ENCODE measurements at regions not wholly inside any gene's neighbourhood (a gene's known extent, or its start where the extent isn't known, plus 50 kb on each side); places are given as distances from the start of the nearest gene placed in this dataset.

DNA sequence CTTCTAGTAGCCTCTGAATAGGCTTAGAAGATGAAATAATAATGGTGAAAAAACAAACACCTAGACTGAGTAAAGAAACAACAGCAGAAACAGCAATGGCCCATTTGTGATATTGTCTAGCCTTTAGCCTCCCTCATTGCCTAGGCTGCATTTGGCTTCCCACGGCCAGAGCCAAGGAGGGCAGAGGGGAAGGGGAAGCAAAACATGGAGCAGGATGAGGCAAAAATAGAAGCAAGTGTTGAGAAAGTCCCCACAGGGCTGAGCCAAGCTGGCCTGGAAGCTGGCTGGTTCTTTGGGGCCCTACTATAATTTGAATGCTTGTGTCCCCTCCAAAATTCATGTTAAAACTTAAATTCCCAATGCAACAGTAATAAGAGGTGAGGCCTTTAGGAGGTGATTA is 60.2 kb upstream of the KSR1 start:
- peaks cover 14 to 18% of the 10 kb centered on the region in 2 donors for H3K27me3 Mint-ChIP-seq
- no peak overlapping the region for H3K27ac Mint-ChIP-seq
- no peak overlapping the region for H3K4me3 ChIP-seq (ENCODE audit: low read length in 2 of 2)
- H3K27ac ChIP-seq (ENCODE audit: low read depth, low read length) = no peak overlapping the region
- H3K9me3 ChIP-seq (ENCODE audit: control insufficient read depth in 1 of 2, low read length in 2 of 2) = no peaks in the 10 kb centered on the region
- no peaks in the 10 kb centered on the region for H3K36me3 ChIP-seq (ENCODE audit: insufficient read depth, low read length)
- intact Hi-C loops (cut with micrococcal nuclease) = no loop called here
- ChIA-PET CTCF (ENCODE audit: partially characterized antibody) (no interaction called here), POLR2A (ENCODE audit: partially characterized antibody) (no interaction called here)
- H3K4me1 Mint-ChIP-seq = no peaks in the 10 kb centered on the region
- no peaks in the 10 kb centered on the region for H3K9me3 Mint-ChIP-seq
- H3K4me1 ChIP-seq (ENCODE audit: insufficient read depth, low read length) = no peaks in the 10 kb centered on the region
- no peak for DNase-seq
- H3K4me3 Mint-ChIP-seq = no peak overlapping the region
- H3K36me3 Mint-ChIP-seq = no peaks in the 10 kb centered on the region
- H3K27me3 ChIP-seq (ENCODE audit: insufficient read depth, low read length) = peaks cover 4% of the 10 kb centered on the region

DNA sequence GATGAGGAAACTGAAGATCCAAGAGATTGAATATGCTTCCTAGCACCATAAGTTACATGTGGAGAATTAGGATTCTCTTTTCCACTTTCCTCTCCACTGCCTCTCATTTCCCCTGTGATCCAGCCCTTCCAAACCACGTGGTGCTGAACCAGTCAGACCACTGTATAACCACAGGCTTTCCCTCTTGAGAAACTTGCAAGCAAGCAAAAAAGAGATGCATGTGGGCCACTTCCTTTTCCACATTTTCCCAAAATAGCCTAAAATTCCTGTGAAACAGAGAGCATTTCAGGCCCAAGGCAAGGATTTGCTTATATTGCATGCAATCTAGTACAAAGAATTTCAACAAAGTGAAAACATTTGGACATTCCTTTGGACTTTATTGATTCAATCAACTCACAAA is 59.3 kb upstream of the KSR1 start:
- intact Hi-C loops (cut with micrococcal nuclease) = no loop called here
- ChIA-PET CTCF (ENCODE audit: partially characterized antibody) (no interaction called here), POLR2A (ENCODE audit: partially characterized antibody) (no interaction called here)
- no peaks in the 10 kb centered on the region for H3K36me3 ChIP-seq (ENCODE audit: insufficient read depth, low read length)
- Mint-ChIP-seq H3K9me3 (no peaks in the 10 kb centered on the region), H3K27me3 (peaks cover 14 to 20% of the 10 kb centered on the region in 2 donors), H3K4me3 (no peak overlapping the region), H3K4me1 (no peaks in the 10 kb centered on the region), H3K36me3 (no peaks in the 10 kb centered on the region), H3K27ac (no peak overlapping the region)
- H3K27ac ChIP-seq (ENCODE audit: low read depth, low read length) = no peak overlapping the region
- no peak for DNase-seq
- H3K4me3 ChIP-seq (ENCODE audit: low read length in 2 of 2) = no peak overlapping the region
- H3K9me3 ChIP-seq (ENCODE audit: control insufficient read depth in 1 of 2, low read length in 2 of 2) = no peaks in the 10 kb centered on the region
- H3K4me1 ChIP-seq (ENCODE audit: insufficient read depth, low read length) = no peaks in the 10 kb centered on the region
- no peaks in the 10 kb centered on the region for H3K27me3 ChIP-seq (ENCODE audit: insufficient read depth, low read length)

DNA sequence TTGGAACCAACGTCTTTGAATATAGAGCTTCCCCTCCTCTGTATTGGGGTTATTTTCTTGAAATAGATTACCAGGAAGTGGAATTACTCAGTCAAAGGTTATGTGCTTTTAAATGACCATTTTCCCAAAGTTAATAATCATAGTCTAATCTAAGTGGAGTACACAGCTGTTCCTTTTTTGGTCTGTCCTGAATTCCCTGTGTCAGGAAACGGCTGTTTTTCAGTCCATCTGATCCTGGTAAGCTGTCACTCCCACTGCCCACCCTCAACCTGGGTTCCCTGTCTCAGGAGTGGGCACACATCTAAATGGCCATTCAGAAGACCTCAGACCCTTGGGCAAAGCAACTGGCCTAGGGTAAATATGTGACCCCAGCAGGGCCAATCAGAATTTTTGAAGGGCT is 57.6 kb upstream of the KSR1 start:
- H3K4me3 Mint-ChIP-seq = no peak overlapping the region
- ChIA-PET CTCF (ENCODE audit: partially characterized antibody) (interaction anchor here (1.4 kb wide), 1 partner anchor 14 kb away, joined by 3 read pairs; no protein-coding TSS in a partner anchor), POLR2A (ENCODE audit: partially characterized antibody) (interaction anchor here (0.8 kb wide), 1 partner anchor 38 kb away, joined by 3 read pairs; no protein-coding TSS in a partner anchor)
- no peak overlapping the region for H3K27ac Mint-ChIP-seq
- peaks cover 14 to 17% of the 10 kb centered on the region in 2 donors for H3K27me3 Mint-ChIP-seq
- H3K36me3 Mint-ChIP-seq = no peaks in the 10 kb centered on the region
- Histone ChIP-seq H3K27ac (ENCODE audit: low read depth, low read length) (no peak overlapping the region), H3K27me3 (ENCODE audit: insufficient read depth, low read length) (no peaks in the 10 kb centered on the region), H3K36me3 (ENCODE audit: insufficient read depth, low read length) (no peaks in the 10 kb centered on the region), H3K4me3 (ENCODE audit: low read length in 2 of 2) (no peak overlapping the region), H3K9me3 (ENCODE audit: control insufficient read depth in 1 of 2, low read length in 2 of 2) (no peaks in the 10 kb centered on the region), H3K4me1 (ENCODE audit: insufficient read depth, low read length) (no peaks in the 10 kb centered on the region)
- no peaks in the 10 kb centered on the region for H3K9me3 Mint-ChIP-seq
- intact Hi-C loops (cut with micrococcal nuclease) = no loop called here
- no peak for DNase-seq
- H3K4me1 Mint-ChIP-seq = no peaks in the 10 kb centered on the region

DNA sequence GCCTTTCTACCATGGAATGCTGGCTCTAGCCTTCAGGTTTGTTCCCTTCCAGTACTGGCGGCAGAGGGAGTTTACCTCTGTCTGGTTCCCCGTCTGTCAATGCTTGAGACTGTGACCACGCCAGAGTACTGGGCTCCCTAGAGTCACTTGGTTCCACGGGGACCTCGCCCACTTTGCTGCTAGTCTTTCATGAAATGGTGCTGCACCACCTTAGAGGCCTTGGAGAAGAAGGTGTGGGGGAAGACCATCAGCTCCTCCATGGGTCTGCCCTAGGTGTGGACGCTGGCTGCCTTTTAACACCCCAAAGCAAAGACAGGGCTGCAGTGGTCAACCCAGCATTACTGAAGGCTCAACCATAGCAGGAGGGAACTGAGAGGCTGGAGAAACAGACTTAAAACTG is 55.3 kb upstream of the KSR1 start:
- CTCF ChIA-PET (ENCODE audit: partially characterized antibody) = no interaction called here
- H3K4me3 Mint-ChIP-seq = no peak overlapping the region

DNA sequence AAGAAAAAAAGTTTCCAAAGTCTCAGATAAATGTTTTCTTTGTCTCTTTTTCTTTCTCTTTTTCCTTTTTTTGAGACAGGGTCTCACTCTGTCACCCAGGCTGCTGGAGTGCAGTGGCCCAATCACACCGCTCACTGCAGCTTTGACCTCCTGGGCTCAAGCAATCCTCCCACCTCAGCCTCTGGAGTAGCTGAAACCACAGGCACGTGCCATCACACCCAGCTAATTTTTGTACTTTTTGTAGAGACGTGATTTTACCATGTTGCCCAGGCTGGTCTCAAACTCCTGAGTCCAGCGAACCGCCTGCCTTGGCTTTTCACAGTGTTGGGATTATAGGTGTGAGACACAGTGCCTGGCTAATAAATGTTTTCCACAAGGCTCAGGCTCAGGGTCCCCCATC is 53.3 kb upstream of the KSR1 start:
- Mint-ChIP-seq H3K9me3 (no peaks in the 10 kb centered on the region), H3K36me3 (no peaks in the 10 kb centered on the region), H3K4me3 (no peak overlapping the region), H3K4me1 (no peaks in the 10 kb centered on the region), H3K27ac (no peak overlapping the region), H3K27me3 (peaks cover 0 to 7% of the 10 kb centered on the region in 2 donors)
- H3K36me3 ChIP-seq (ENCODE audit: insufficient read depth, low read length) = no peaks in the 10 kb centered on the region
- no peaks in the 10 kb centered on the region for H3K4me1 ChIP-seq (ENCODE audit: insufficient read depth, low read length)
- H3K9me3 ChIP-seq (ENCODE audit: control insufficient read depth in 1 of 2, low read length in 2 of 2) = no peaks in the 10 kb centered on the region
- ChIA-PET POLR2A (ENCODE audit: partially characterized antibody) (no interaction called here), CTCF (ENCODE audit: partially characterized antibody) (no interaction called here)
- intact Hi-C loops (cut with micrococcal nuclease) = no loop called here
- DNase-seq = no peak
- H3K27me3 ChIP-seq (ENCODE audit: insufficient read depth, low read length) = no peaks in the 10 kb centered on the region
- H3K4me3 ChIP-seq (ENCODE audit: low read length in 2 of 2) = no peak overlapping the region
- H3K27ac ChIP-seq (ENCODE audit: low read depth, low read length) = no peak overlapping the region

More for the DNA sequence above, 55.3 kb upstream of the KSR1 start:
- H3K36me3 Mint-ChIP-seq = no peaks in the 10 kb centered on the region
- no peak overlapping the region for H3K4me3 ChIP-seq (ENCODE audit: low read length in 2 of 2)
- H3K36me3 ChIP-seq (ENCODE audit: insufficient read depth, low read length) = no peaks in the 10 kb centered on the region
- no peaks in the 10 kb centered on the region for H3K4me1 Mint-ChIP-seq
- no peaks in the 10 kb centered on the region for H3K9me3 Mint-ChIP-seq
- no peak for DNase-seq
- POLR2A ChIA-PET (ENCODE audit: partially characterized antibody) = interaction anchor here (0.6 kb wide), 1 partner anchor 9 kb away, joined by 3 read pairs; no protein-coding TSS in a partner anchor
- no peak overlapping the region for H3K27ac Mint-ChIP-seq
- H3K9me3 ChIP-seq (ENCODE audit: control insufficient read depth in 1 of 2, low read length in 2 of 2) = no peaks in the 10 kb centered on the region
- H3K27me3 Mint-ChIP-seq = peaks cover 8 to 9% of the 10 kb centered on the region in 2 donors
- intact Hi-C loops (cut with micrococcal nuclease) = no loop called here
- no peaks in the 10 kb centered on the region for H3K4me1 ChIP-seq (ENCODE audit: insufficient read depth, low read length)
- H3K27me3 ChIP-seq (ENCODE audit: insufficient read depth, low read length) = no peaks in the 10 kb centered on the region
- no peak overlapping the region for H3K27ac ChIP-seq (ENCODE audit: low read depth, low read length)

- H3K4me1 ChIP-seq (ENCODE audit: insufficient read depth, low read length) = no peaks in the 10 kb centered on the region
- POLR2A ChIA-PET (ENCODE audit: partially characterized antibody) = no interaction called here
- no peaks in the 10 kb centered on the region for H3K9me3 Mint-ChIP-seq
- H3K27ac ChIP-seq (ENCODE audit: low read depth, low read length) = no peak overlapping the region
- no peak for DNase-seq
- H3K4me3 Mint-ChIP-seq = no peak overlapping the region
- no peaks in the 10 kb centered on the region for H3K9me3 ChIP-seq (ENCODE audit: control insufficient read depth in 1 of 2, low read length in 2 of 2)
- CTCF ChIA-PET (ENCODE audit: partially characterized antibody) = no interaction called here
- H3K4me3 ChIP-seq (ENCODE audit: low read length in 2 of 2) = no peak overlapping the region
- H3K27me3 Mint-ChIP-seq = peaks cover 0 to 7% of the 10 kb centered on the region in 2 donors
- H3K4me1 Mint-ChIP-seq = no peaks in the 10 kb centered on the region
- H3K36me3 ChIP-seq (ENCODE audit: insufficient read depth, low read length) = no peaks in the 10 kb centered on the region
- no peak overlapping the region for H3K27ac Mint-ChIP-seq
- H3K27me3 ChIP-seq (ENCODE audit: insufficient read depth, low read length) = no peaks in the 10 kb centered on the region
- intact Hi-C loops (cut with micrococcal nuclease) = no loop called here
- H3K36me3 Mint-ChIP-seq = no peaks in the 10 kb centered on the region
These were observed 52.7 kb upstream of the KSR1 start for GRCh38 chr17:27403480-27404005.

DNA sequence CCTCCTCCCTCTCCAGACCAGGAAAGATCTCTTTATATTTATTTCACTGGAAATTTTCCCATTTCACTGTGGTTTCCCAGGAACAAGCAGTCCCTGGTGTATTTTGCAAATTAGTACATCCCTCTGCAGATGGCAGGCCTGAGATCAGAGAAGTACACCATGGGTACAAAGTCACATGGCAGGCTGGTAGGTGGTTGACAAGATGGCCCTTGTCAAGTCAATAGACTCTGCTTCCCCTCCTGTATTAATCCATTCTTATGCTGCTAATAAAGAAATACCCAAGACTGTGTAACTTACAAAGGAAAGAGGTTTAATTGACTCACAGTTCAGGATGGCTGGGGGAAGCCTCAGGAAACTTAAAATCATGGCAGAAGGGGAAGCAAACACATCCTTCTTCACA is 51.6 kb upstream of the KSR1 start:
- Mint-ChIP-seq H3K9me3 (no peaks in the 10 kb centered on the region), H3K4me3 (no peak overlapping the region), H3K4me1 (no peaks in the 10 kb centered on the region), H3K27me3 (peaks cover 4 to 6% of the 10 kb centered on the region in 2 donors), H3K27ac (no peak overlapping the region), H3K36me3 (no peaks in the 10 kb centered on the region)
- no peak overlapping the region for H3K4me3 ChIP-seq (ENCODE audit: low read length in 2 of 2)
- no peaks in the 10 kb centered on the region for H3K27me3 ChIP-seq (ENCODE audit: insufficient read depth, low read length)
- ChIA-PET POLR2A (ENCODE audit: partially characterized antibody) (no interaction called here), CTCF (ENCODE audit: partially characterized antibody) (no interaction called here)
- H3K36me3 ChIP-seq (ENCODE audit: insufficient read depth, low read length) = no peaks in the 10 kb centered on the region
- DNase-seq = no peak
- H3K9me3 ChIP-seq (ENCODE audit: control insufficient read depth in 1 of 2, low read length in 2 of 2) = no peaks in the 10 kb centered on the region
- H3K4me1 ChIP-seq (ENCODE audit: insufficient read depth, low read length) = no peaks in the 10 kb centered on the region
- no peak overlapping the region for H3K27ac ChIP-seq (ENCODE audit: low read depth, low read length)
- intact Hi-C loops (cut with micrococcal nuclease) = no loop called here
